Stomach smooth muscle (tissue), 2 donors: ENCODE measurements at regions not wholly inside any gene's neighbourhood (a gene's known extent, or its start where the extent isn't known, plus 50 kb on each side); places are given as distances from the start of the nearest gene placed in this dataset.

Experiments
- H3K27ac ChIP-seq: one replicate; pipeline ENCODE4 v1.7.0; 2013; ENCODE audit warnings: mild to moderate bottlenecking, low read length, inconsistent platforms
- H3K27me3 ChIP-seq, 2 donors: one replicate each; pipeline ENCODE4 v1.7.0; 2013; ENCODE audit warnings: low read length in 2 of 2; ENCODE audit not compliant: insufficient read depth in 2 of 2, control insufficient read depth in 1 of 2
- H3K36me3 ChIP-seq, 2 donors: one replicate each; pipeline ENCODE4 v1.7.0; 2013; ENCODE audit warnings: low read length in 2 of 2; ENCODE audit not compliant: control insufficient read depth in 2 of 2, insufficient read depth in 2 of 2
- H3K4me1 ChIP-seq: one replicate; pipeline ENCODE4 v1.7.0; 2013; ENCODE audit warnings: low read length; ENCODE audit not compliant: control insufficient read depth, insufficient read depth
- H3K4me3 ChIP-seq, 2 donors: one replicate each; pipeline ENCODE4 v1.7.0; 2013; ENCODE audit warnings: low read length in 2 of 2
- H3K9ac ChIP-seq, 2 donors: one replicate each; pipeline ENCODE4 v1.7.0; 2013; ENCODE audit warnings: low read length in 2 of 2, mild to moderate bottlenecking in 1 of 2
- H3K9me3 ChIP-seq, 2 donors: one replicate each; pipeline ENCODE4 v1.7.0; 2013; ENCODE audit warnings: low read length in 2 of 2; ENCODE audit not compliant: control insufficient read depth in 2 of 2
- donor health status: healthy.
- donor health status: Pancreatic carcinoma.

DNA sequence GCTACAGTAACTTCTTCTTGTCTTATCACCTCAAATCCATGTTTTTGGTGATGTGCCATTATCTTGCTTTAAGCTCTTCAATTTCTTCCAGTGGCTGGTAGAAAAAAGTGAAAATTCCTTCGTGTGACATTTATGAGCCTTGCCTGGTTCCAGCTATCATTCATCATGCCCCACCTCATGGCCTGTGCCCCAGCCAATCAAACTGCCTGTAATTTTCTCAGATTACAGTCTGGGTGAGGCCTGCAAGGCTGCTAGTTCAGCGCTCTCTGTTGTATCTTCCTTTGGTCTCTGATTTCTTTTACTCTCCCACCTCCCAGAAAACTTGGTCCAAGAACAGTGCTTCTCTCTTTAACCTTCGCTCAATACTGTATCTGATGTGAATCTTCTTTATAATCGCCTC is 249.3 kb upstream of the ZNF717 start:
- no peak overlapping the region for H3K27ac ChIP-seq
- H3K27me3 ChIP-seq = no peaks in the 10 kb centered on the region
- H3K36me3 ChIP-seq = no peaks in the 10 kb centered on the region
- no peak overlapping the region for H3K4me3 ChIP-seq
- H3K9ac ChIP-seq = no peak overlapping the region
- H3K4me1 ChIP-seq = no peaks in the 10 kb centered on the region
- no peaks in the 10 kb centered on the region for H3K9me3 ChIP-seq

DNA sequence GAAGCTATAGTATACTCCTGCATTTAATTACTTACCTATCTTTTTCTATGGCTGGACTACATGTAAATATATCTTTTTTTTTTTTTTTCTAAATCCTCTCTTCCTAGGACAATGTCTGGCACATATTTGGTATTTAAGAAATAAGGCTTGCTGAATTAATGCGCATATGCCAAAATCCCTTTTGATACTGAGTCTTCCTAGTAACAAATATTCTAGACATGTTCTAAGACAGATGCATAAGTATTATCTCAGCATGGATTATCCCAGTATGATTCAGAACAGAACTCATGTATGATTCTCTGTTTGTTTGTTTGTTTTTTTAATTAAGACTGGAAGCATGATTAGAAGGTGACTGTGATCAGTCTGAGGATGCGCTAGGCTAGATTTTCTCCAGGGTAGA is 249.8 kb upstream of the ZNF717 start:
- Histone ChIP-seq H3K4me1 (no peaks in the 10 kb centered on the region), H3K9ac (no peak overlapping the region), H3K27ac (no peak overlapping the region), H3K9me3 (no peaks in the 10 kb centered on the region), H3K36me3 (no peaks in the 10 kb centered on the region), H3K27me3 (no peaks in the 10 kb centered on the region), H3K4me3 (no peak overlapping the region)

DNA sequence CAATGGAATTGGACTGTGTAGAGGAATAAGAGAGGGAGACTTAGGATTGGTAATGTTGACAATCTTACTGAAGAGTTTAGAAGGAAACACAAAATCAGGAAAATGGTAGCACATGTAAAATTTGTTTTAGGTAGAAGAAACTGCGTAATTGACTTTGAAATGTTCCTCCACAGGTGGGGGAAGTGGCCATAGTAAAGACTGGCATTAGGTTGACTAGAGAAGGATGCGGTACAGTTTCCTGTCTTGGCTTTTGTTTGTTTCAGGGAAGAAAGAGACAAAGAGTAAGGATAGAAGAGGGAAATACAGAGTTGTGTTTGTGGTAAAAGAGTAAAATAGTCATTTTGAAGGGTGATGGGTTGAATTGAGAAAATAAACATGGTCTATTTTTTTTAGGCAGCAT is 253.6 kb upstream of the ZNF717 start:
- Histone ChIP-seq H3K9ac (no peak overlapping the region), H3K4me1 (no peaks in the 10 kb centered on the region), H3K36me3 (no peaks in the 10 kb centered on the region), H3K27me3 (no peaks in the 10 kb centered on the region), H3K9me3 (no peaks in the 10 kb centered on the region), H3K4me3 (no peak overlapping the region), H3K27ac (no peak overlapping the region)

DNA sequence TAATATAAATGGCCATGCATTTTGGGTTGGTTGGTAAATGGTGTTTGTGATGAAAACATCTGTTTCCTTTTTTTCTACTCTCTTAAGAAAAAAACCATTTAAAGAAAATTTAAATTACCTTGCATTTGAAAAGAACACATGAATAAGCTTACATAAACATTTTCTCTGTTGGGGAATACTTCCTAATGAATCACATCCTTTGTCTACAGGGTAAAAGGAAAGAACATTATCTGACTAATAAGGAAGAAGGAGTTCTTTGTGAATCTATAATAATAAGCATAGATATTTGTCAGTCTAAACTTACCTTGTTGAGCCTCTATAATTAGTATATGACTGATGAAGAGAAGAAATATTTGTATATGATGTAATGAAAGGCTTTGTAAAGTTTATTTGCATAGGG is 254.1 kb upstream of the ZNF717 start:
- Histone ChIP-seq H3K27ac (no peak overlapping the region), H3K36me3 (no peaks in the 10 kb centered on the region), H3K4me1 (no peaks in the 10 kb centered on the region), H3K9me3 (no peaks in the 10 kb centered on the region), H3K4me3 (no peak overlapping the region), H3K27me3 (no peaks in the 10 kb centered on the region), H3K9ac (no peak overlapping the region)

DNA sequence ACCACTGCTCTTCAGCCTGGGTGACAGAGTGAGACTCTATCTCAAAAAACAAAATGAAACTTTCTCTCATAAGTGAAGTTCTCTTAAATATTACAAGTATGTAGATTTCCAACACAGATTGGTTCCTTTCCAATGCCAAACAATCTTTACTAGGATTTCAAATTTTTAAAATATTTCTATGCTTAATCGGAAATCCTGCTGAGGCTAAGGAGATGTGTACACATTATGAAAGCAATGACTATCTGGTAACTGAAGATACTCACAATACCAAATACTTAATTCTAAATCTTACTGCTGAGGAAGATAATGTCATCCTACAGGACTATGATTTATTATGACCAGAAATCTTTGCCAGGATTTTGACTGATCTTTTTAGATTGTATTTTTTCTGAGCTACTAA is 255.6 kb upstream of the ZNF717 start:
- no peaks in the 10 kb centered on the region for H3K27me3 ChIP-seq
- no peak overlapping the region for H3K4me3 ChIP-seq
- H3K27ac ChIP-seq = no peak overlapping the region
- H3K9me3 ChIP-seq = no peaks in the 10 kb centered on the region
- no peak overlapping the region for H3K9ac ChIP-seq
- H3K4me1 ChIP-seq = no peaks in the 10 kb centered on the region
- no peaks in the 10 kb centered on the region for H3K36me3 ChIP-seq

DNA sequence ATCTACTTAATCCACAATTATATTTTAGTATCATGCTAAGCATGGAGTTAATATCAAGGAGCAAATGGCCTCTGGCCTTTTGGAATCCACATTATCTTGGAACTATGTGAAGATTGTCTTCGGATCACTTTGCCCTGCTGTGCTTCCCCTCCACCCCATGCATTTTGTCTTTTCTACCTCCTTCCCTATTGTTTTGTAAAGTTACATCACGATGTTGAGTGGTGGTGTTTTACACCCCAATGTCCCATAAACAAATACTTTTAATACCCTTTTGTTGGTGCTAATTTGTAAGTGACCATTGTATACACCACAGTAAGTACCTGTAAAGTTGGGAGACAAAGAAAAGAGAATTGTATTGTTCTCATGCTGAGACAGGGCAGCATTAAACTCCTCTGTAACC is 258.4 kb upstream of the ZNF717 start:
- Histone ChIP-seq H3K27ac (no peak overlapping the region), H3K27me3 (no peaks in the 10 kb centered on the region), H3K4me1 (no peaks in the 10 kb centered on the region), H3K4me3 (no peak overlapping the region), H3K9ac (no peak overlapping the region), H3K9me3 (no peaks in the 10 kb centered on the region), H3K36me3 (no peaks in the 10 kb centered on the region)

DNA sequence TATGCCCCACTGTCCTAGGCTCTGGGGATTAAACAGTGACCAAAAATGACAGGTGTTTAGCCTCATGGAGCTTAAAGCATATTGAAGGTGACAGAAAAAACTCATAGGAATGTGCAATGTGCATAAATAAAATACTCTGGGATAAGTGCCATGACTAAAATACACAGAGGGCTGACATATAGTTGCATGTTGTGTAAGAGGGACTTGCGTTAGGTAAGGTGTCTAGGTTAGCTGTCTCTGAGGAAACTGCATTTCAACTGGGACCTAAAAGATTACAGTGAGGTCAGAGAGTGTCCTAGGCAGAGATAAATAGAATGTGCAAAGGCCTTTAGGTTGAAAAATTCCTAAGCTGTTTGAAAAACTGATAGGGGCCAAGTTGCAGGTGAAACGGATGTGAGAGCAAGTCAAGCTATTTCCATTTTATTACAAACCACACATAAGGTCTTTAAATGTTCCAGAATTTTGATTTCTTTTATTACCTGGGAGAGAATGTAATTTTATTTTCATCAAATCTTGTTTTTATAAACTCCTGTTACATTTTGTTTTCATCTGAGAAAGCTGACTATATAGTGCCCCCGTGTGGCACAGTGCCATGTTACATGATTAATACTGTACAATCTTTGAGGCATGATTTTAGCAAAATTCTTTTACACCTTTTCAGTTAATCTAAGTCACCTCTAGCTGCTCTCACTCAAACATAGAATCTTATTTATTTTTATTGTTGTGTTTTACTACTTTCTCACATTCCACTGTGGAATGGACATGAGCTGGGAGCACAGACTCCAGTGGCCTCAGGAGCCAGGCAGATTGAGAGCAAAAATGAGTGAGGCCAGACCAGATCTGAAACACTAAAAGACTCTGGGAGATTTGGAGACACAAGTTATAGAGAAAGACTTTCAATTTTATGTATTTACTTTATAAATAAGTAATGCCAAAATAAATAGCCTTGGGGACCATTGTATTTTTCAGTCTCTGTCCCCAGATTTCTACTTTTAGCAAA is 259.6 kb upstream of the ZNF717 start:
- no peaks in the 10 kb centered on the region for H3K4me1 ChIP-seq
- H3K36me3 ChIP-seq = no peaks in the 10 kb centered on the region
- no peak overlapping the region for H3K4me3 ChIP-seq
- no peak overlapping the region for H3K9ac ChIP-seq
- no peaks in the 10 kb centered on the region for H3K27me3 ChIP-seq
- H3K9me3 ChIP-seq = no peaks in the 10 kb centered on the region
- H3K27ac ChIP-seq = no peak overlapping the region

DNA sequence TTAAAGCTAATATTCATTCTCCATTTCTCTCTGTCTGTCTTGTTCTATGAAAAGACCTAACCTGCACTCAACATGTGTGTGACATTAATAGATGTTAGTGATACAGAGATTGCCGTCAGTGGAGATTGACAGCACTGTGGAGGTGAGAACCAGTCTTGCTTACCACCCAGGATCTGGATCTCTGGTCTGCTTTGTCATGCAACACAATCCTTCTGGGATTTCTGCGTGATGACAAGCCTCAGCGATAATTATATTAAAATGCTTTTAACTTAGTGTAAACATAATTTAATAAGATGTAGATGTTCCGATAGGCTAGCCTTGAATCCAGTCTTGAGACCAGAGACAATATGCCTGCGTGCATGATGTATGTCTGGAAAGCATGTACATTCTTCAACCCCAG is 262.0 kb upstream of the ZNF717 start:
- Histone ChIP-seq H3K9me3 (no peaks in the 10 kb centered on the region), H3K4me3 (no peak overlapping the region), H3K4me1 (no peaks in the 10 kb centered on the region), H3K27ac (no peak overlapping the region), H3K36me3 (no peaks in the 10 kb centered on the region), H3K27me3 (no peaks in the 10 kb centered on the region), H3K9ac (no peak overlapping the region)

DNA sequence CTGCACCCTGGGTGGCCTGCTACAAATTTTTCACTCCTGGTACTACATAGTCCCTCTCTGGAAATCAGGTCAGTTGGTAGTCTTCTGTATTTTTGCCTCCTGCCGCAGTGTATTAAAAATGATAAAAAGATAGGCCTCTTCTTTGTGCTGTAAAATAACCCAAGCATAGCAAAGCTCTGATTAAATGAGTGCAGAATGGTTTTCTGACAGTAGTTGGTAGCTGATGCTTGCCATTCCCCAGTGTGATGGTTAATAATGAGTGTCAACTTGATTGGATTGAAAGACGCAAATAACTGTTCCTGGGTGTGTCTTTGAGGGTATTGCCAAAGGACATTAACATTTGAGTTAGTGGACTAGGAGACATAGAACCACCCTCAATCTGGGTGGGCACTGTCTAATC is 264.4 kb upstream of the ZNF717 start:
- no peaks in the 10 kb centered on the region for H3K36me3 ChIP-seq
- H3K27ac ChIP-seq = no peak overlapping the region
- H3K4me1 ChIP-seq = no peaks in the 10 kb centered on the region
- no peak overlapping the region for H3K9ac ChIP-seq
- no peaks in the 10 kb centered on the region for H3K27me3 ChIP-seq
- no peaks in the 10 kb centered on the region for H3K9me3 ChIP-seq
- H3K4me3 ChIP-seq = no peak overlapping the region

DNA sequence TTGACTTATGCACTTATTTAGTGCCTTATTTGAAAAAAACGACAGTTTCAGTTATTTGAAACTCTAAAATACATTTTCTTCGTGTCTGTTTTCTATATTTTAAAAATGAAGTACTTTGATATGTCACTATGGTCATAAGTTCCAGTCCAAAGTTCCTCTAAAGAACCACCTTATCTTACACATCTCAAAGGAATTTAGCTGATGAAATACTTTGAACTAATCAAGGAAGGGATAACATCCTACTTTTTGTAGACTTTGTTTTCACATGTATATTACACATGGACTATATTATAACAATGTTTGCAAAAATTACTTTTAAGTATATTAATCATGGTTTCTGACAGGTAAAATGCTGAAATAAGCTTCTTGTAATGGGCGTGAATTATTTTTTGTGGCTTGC is 265.8 kb upstream of the ZNF717 start:
- H3K4me1 ChIP-seq = no peaks in the 10 kb centered on the region

DNA sequence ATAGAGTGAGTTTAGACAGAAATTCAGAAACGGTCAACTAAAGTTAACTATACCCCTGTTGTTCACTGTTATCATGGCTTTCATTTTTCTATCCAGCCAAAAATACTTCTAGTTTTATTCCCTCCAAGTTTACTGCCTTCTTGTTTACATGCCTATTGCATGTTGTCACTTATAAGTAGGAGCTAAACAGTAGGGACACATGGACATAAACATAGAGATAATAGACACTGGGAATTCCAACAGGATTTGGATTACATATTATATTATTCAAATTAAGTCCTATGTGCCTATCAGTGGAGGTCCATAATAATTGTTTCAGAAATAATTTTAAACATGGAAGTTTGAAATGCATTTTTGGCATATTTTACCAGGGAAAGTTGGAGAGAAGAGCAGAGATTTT is 269.1 kb upstream of the ZNF717 start:
- Histone ChIP-seq H3K9me3 (no peaks in the 10 kb centered on the region), H3K27me3 (no peaks in the 10 kb centered on the region), H3K4me3 (no peak overlapping the region), H3K4me1 (no peaks in the 10 kb centered on the region), H3K27ac (no peak overlapping the region), H3K36me3 (no peaks in the 10 kb centered on the region), H3K9ac (no peak overlapping the region)

More for the DNA sequence above, 265.8 kb upstream of the ZNF717 start:
- Histone ChIP-seq H3K27ac (no peak overlapping the region), H3K27me3 (no peaks in the 10 kb centered on the region), H3K36me3 (no peaks in the 10 kb centered on the region), H3K4me3 (no peak overlapping the region), H3K9me3 (no peaks in the 10 kb centered on the region), H3K9ac (no peak overlapping the region)
